ENCODE measurements at regions not wholly inside any gene's neighbourhood (a gene's known extent, or its start where the extent isn't known, plus 50 kb on each side); places are given as distances from the start of the nearest gene placed in this dataset.

DNA sequence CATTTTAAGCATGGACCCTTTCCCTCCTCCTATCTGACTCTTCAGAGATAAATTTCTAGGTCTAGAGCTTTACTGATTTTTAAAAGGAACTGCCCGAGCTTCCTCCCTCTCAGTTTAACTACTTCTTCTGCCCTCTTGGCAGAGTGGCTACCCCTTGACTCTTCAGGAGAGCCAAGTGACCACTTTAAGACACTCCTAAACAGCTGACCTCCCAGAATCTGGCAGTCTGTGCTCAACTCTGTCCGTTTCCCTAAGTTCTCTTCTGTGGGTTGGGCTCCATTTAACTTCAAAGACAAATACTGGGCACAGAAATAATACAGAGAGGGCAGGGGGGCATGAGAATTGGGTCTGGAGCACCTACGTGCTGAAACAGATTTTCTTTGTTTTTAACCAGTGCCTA lies 196.3 kb upstream of the FOXD3 start:
- no peak overlapping the region for H3K27ac ChIP-seq (ENCODE audit: low read depth in 1 of 2, low read length in 2 of 2)
- H3K27me3 ChIP-seq (ENCODE audit: control insufficient read depth in 1 of 2, insufficient read depth in 2 of 2, low read length in 1 of 2): no peaks in the 10 kb centered on the region
- DNase-seq (no peak), ATAC-seq (ENCODE audit: low FRiP score) (no peak)
- no peaks in the 10 kb centered on the region for H3K4me1 ChIP-seq (ENCODE audit: control insufficient read depth in 1 of 2, insufficient read depth in 2 of 2, low read length in 2 of 2)
- intact Hi-C loops (cut with DNase I): no loop called here
- WGBS, 2 donors: 49 to 51% methylated on average over 3 of the region's 3 CpGs
- H3K36me3 ChIP-seq (ENCODE audit: control insufficient read depth in 1 of 2, insufficient read depth in 2 of 2, low read length in 1 of 2): no peaks in the 10 kb centered on the region
- no peaks in the 10 kb centered on the region for H3K9me3 ChIP-seq (ENCODE audit: control insufficient read depth, low read length)
- H3K4me3 ChIP-seq (ENCODE audit: low read length in 2 of 2): no peak overlapping the region

DNA sequence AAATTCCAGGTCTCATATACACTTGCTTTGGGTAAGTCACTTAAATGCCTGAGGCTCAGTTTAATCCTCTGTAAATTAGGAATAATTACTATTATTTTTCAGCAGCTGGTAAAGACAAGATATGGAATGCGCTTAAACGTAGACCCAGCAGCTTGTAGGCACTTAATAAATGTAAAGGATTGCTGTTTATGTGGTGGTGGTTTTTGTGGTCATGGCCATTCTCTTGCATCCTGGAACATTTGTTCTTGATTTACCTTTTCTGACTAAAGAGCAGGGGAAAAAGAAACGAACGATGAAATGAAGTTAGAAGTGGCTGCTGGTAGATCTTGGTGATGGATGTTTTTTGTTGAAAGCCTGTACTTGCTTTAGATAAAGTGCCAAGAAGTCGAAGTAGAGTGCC lies 195.0 kb upstream of the FOXD3 start:
- intact Hi-C loops (cut with DNase I): no loop called here
- no peak for DNase-seq
- no peaks in the 10 kb centered on the region for H3K27me3 ChIP-seq (ENCODE audit: control insufficient read depth in 1 of 2, insufficient read depth in 2 of 2, low read length in 1 of 2)
- H3K27ac ChIP-seq (ENCODE audit: low read depth in 1 of 2, low read length in 2 of 2): no peak overlapping the region
- no peaks in the 10 kb centered on the region for H3K4me1 ChIP-seq (ENCODE audit: control insufficient read depth in 1 of 2, insufficient read depth in 2 of 2, low read length in 2 of 2)
- H3K9me3 ChIP-seq (ENCODE audit: control insufficient read depth, low read length): no peaks in the 10 kb centered on the region
- 38 to 46% methylated on average over 5 of the region's 5 CpGs for WGBS, 2 donors
- ATAC-seq (ENCODE audit: low FRiP score): no peak
- no peaks in the 10 kb centered on the region for H3K36me3 ChIP-seq (ENCODE audit: control insufficient read depth in 1 of 2, insufficient read depth in 2 of 2, low read length in 1 of 2)
- no peak overlapping the region for H3K4me3 ChIP-seq (ENCODE audit: low read length in 2 of 2)

DNA sequence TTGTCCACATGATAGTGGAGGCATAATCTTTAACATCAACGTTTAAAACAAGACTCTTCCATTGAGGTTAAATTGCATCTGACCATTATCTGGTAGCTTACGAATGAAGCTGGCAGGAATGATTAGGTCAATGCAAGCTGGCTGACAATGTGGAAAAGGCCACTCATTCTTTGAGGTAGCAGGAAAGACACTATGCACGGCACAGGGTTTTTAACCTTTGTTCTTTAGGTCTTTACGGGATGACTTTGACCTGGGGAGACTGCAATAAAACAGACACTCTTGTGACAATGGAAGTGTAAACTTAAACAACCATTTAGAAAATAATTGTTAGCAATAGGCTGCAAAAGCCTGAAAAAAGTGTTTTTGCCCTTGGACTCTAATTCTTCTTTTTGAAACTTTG lies 193.8 kb upstream of the FOXD3 start:
- Histone ChIP-seq H3K27ac (ENCODE audit: low read depth in 1 of 2, low read length in 2 of 2) (no peak overlapping the region), H3K4me1 (ENCODE audit: control insufficient read depth in 1 of 2, insufficient read depth in 2 of 2, low read length in 2 of 2) (no peaks in the 10 kb centered on the region), H3K4me3 (ENCODE audit: low read length in 2 of 2) (no peak overlapping the region), H3K9me3 (ENCODE audit: control insufficient read depth, low read length) (no peaks in the 10 kb centered on the region), H3K36me3 (ENCODE audit: control insufficient read depth in 1 of 2, insufficient read depth in 2 of 2, low read length in 1 of 2) (no peaks in the 10 kb centered on the region), H3K27me3 (ENCODE audit: control insufficient read depth in 1 of 2, insufficient read depth in 2 of 2, low read length in 1 of 2) (no peaks in the 10 kb centered on the region)
- WGBS, 2 donors: 62 to 63% methylated on average over 4 of the region's 4 CpGs
- ATAC-seq (ENCODE audit: low FRiP score) (no peak), DNase-seq (no peak)
- intact Hi-C loops (cut with DNase I): no loop called here

DNA sequence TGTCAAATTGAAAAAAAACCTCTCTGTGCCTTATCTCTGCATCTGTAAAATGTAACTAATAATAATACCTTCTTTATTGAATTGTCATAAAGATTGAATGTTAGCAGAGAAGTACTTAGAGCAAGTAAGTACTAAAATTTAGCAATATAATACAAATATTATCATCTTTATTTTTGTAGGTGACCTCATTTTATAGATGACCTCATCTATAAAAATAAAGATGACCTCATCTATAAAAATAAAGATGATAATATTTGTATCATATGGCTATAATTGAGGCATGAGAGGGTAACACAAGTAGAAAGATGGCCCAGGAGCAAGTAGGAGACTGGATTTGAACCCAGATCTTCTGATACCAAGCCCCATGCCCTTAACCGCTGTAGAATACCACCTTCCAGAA lies 193.2 kb upstream of the FOXD3 start:
- no peak overlapping the region for H3K4me3 ChIP-seq (ENCODE audit: low read length in 2 of 2)
- no peak for DNase-seq
- H3K27me3 ChIP-seq (ENCODE audit: control insufficient read depth in 1 of 2, insufficient read depth in 2 of 2, low read length in 1 of 2): no peaks in the 10 kb centered on the region
- 91 to 93% methylated on average over 1 of the region's 1 CpG for WGBS, 2 donors
- H3K27ac ChIP-seq (ENCODE audit: low read depth in 1 of 2, low read length in 2 of 2): no peak overlapping the region
- H3K4me1 ChIP-seq (ENCODE audit: control insufficient read depth in 1 of 2, insufficient read depth in 2 of 2, low read length in 2 of 2): no peaks in the 10 kb centered on the region
- no peaks in the 10 kb centered on the region for H3K9me3 ChIP-seq (ENCODE audit: control insufficient read depth, low read length)
- ATAC-seq (ENCODE audit: low FRiP score): no peak
- intact Hi-C loops (cut with DNase I): no loop called here
- no peaks in the 10 kb centered on the region for H3K36me3 ChIP-seq (ENCODE audit: control insufficient read depth in 1 of 2, insufficient read depth in 2 of 2, low read length in 1 of 2)

DNA sequence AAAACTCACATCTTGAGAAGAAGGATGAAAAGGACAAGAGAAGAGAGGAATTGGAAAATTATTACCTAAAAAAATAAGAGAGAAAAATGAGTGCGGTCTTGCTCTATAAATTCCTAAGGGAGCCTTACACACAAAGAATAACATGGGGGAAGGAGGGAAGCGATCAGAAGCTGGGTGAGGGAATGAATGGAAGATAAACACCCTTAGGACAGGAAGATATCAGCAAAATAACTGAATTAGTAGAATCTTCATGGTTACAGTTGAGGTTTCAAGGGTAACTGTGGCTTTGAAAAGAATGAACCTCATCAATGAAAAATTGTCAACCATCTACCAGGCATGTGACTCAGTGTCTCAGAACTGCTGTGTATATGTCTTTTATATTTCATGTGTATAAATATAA lies 192.5 kb upstream of the FOXD3 start:
- Histone ChIP-seq H3K27ac (ENCODE audit: low read depth in 1 of 2, low read length in 2 of 2) (no peak overlapping the region), H3K9me3 (ENCODE audit: control insufficient read depth, low read length) (no peaks in the 10 kb centered on the region), H3K4me3 (ENCODE audit: low read length in 2 of 2) (no peak overlapping the region), H3K4me1 (ENCODE audit: control insufficient read depth in 1 of 2, insufficient read depth in 2 of 2, low read length in 2 of 2) (no peaks in the 10 kb centered on the region), H3K27me3 (ENCODE audit: control insufficient read depth in 1 of 2, insufficient read depth in 2 of 2, low read length in 1 of 2) (no peaks in the 10 kb centered on the region), H3K36me3 (ENCODE audit: control insufficient read depth in 1 of 2, insufficient read depth in 2 of 2, low read length in 1 of 2) (no peaks in the 10 kb centered on the region)
- intact Hi-C loops (cut with DNase I): no loop called here
- DNase-seq (no peak), ATAC-seq (ENCODE audit: low FRiP score) (no peak)
- WGBS, 2 donors: 23 to 24% methylated on average over 2 of the region's 2 CpGs

DNA sequence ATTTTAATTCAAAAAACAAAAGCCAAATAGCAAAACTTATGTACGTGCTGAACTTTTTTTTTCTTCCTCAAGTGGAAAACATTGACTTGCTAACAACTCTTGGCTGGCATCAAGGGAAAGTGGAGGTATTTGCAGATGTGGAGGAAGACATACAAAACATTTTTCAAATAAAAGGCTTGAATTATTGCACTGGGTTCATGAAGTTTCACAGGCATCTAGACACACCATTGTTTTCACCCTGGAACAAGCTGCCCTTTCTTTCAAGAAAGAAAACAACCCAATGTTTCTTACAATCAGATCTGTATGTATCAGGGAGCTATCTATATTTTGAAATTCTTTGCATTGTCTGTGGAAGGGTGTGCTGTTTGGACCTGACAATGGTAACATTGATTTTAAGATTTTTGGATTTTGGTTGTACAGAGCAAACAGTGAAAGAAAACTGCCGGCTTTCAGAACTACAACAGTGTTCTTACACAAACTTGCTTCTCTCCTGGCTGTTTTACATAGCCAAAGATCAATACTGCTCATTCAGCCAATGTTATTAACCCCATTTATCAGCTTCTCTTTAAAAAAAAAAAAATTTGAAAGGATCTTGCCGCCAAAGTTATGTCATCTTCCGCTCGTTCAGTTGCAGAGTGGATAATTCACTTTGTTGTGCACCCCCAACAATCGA lies 187.7 kb upstream of the FOXD3 start:
- H3K4me1 ChIP-seq (ENCODE audit: control insufficient read depth in 1 of 2, insufficient read depth in 2 of 2, low read length in 2 of 2): no peaks in the 10 kb centered on the region
- ATAC-seq (ENCODE audit: low FRiP score) (no peak), DNase-seq (no peak)
- H3K27ac ChIP-seq (ENCODE audit: low read depth in 1 of 2, low read length in 2 of 2): no peak overlapping the region
- no peak overlapping the region for H3K4me3 ChIP-seq (ENCODE audit: low read length in 2 of 2)
- intact Hi-C loops (cut with DNase I): no loop called here
- no peaks in the 10 kb centered on the region for H3K9me3 ChIP-seq (ENCODE audit: control insufficient read depth, low read length)
- no peaks in the 10 kb centered on the region for H3K36me3 ChIP-seq (ENCODE audit: control insufficient read depth in 1 of 2, insufficient read depth in 2 of 2, low read length in 1 of 2)
- 58 to 70% methylated on average over 6 of the region's 6 CpGs for WGBS, 2 donors
- peaks cover 0 to 2% of the 10 kb centered on the region in 2 donors for H3K27me3 ChIP-seq (ENCODE audit: control insufficient read depth in 1 of 2, insufficient read depth in 2 of 2, low read length in 1 of 2)

DNA sequence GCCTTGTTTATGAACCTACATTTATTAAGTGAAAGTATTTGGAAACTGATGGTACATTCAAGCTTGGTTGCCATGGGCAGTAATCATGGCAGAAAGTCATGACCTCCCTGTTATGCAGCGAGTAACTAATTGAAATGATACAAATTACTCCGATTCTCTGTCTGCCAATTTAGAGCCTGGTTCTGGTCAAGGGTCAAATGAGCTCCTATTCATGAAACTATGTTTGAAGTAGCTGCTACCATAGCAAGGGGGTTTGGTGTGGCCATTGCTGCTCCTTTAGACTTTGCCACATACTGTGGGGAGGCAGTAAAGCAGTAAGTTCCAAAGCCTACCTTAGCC lies 187.2 kb upstream of the FOXD3 start:
- Histone ChIP-seq H3K27me3 (ENCODE audit: control insufficient read depth in 1 of 2, insufficient read depth in 2 of 2, low read length in 1 of 2) (peaks cover 0 to 2% of the 10 kb centered on the region in 2 donors), H3K9me3 (ENCODE audit: control insufficient read depth, low read length) (no peaks in the 10 kb centered on the region), H3K27ac (ENCODE audit: low read depth in 1 of 2, low read length in 2 of 2) (no peak overlapping the region), H3K4me3 (ENCODE audit: low read length in 2 of 2) (no peak overlapping the region), H3K4me1 (ENCODE audit: control insufficient read depth in 1 of 2, insufficient read depth in 2 of 2, low read length in 2 of 2) (no peaks in the 10 kb centered on the region), H3K36me3 (ENCODE audit: control insufficient read depth in 1 of 2, insufficient read depth in 2 of 2, low read length in 1 of 2) (no peaks in the 10 kb centered on the region)
- no peak for DNase-seq
- WGBS, 2 donors: 73 to 78% methylated on average over 2 of the region's 2 CpGs
- no peak for ATAC-seq (ENCODE audit: low FRiP score)
- intact Hi-C loops (cut with DNase I): no loop called here

DNA sequence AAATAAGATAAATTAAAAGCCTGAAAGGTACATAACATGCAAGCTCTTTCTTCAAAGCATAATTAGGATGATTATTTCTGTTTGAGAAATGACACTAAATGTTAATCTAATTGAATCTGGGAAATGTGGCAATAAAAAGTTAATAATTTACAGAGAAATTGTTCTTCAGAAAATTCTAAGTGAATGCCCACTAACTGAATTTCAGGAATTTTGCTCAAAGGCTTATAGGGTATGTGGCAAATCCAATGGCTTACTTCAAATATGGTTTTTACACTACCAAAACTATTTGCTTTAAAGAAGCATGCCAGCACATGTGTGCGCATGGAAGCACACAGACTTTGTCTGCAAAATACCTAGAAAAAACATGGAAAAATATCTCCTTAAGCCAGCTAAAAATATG lies 186.6 kb upstream of the FOXD3 start:
- ATAC-seq (ENCODE audit: low FRiP score): no peak
- 86 to 87% methylated on average over 1 of the region's 1 CpG for WGBS, 2 donors
- H3K4me1 ChIP-seq (ENCODE audit: control insufficient read depth in 1 of 2, insufficient read depth in 2 of 2, low read length in 2 of 2): no peaks in the 10 kb centered on the region
- DNase-seq: no peak
- H3K36me3 ChIP-seq (ENCODE audit: control insufficient read depth in 1 of 2, insufficient read depth in 2 of 2, low read length in 1 of 2): no peaks in the 10 kb centered on the region
- no peak overlapping the region for H3K4me3 ChIP-seq (ENCODE audit: low read length in 2 of 2)
- peaks cover 0 to 2% of the 10 kb centered on the region in 2 donors for H3K27me3 ChIP-seq (ENCODE audit: control insufficient read depth in 1 of 2, insufficient read depth in 2 of 2, low read length in 1 of 2)
- H3K9me3 ChIP-seq (ENCODE audit: control insufficient read depth, low read length): no peaks in the 10 kb centered on the region
- H3K27ac ChIP-seq (ENCODE audit: low read depth in 1 of 2, low read length in 2 of 2): no peak overlapping the region
- intact Hi-C loops (cut with DNase I): no loop called here

DNA sequence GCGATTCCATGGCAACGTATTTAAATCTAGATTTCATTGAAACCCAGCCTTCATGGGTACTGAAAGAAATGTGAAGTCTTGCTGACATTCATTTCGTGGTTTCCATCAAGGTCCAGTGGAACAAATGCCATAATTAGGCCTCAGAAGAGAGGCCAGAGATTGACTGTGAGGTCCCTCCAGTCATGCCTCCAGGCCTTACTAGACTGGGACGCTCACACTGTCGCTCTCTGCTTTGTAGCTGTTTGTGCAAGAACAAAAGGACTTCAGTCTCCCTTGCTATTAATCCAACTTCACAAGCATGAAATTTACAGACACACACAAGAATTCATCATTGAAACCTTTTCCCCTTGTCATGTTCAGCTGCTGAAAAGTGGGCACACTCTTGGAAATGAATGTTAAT lies 180.4 kb upstream of the FOXD3 start:
- Histone ChIP-seq H3K27ac (ENCODE audit: low read depth in 1 of 2, low read length in 2 of 2) (no peak overlapping the region), H3K4me1 (ENCODE audit: control insufficient read depth in 1 of 2, insufficient read depth in 2 of 2, low read length in 2 of 2) (no peaks in the 10 kb centered on the region), H3K36me3 (ENCODE audit: control insufficient read depth in 1 of 2, insufficient read depth in 2 of 2, low read length in 1 of 2) (no peaks in the 10 kb centered on the region), H3K9me3 (ENCODE audit: control insufficient read depth, low read length) (no peaks in the 10 kb centered on the region), H3K27me3 (ENCODE audit: control insufficient read depth in 1 of 2, insufficient read depth in 2 of 2, low read length in 1 of 2) (no peaks in the 10 kb centered on the region), H3K4me3 (ENCODE audit: low read length in 2 of 2) (no peak overlapping the region)
- DNase-seq (no peak), ATAC-seq (ENCODE audit: low FRiP score) (no peak)
- WGBS, 2 donors: 67 to 75% methylated on average over 5 of the region's 5 CpGs
- intact Hi-C loops (cut with DNase I): no loop called here
